ENCODE measurements at regions not wholly inside any gene's neighbourhood (a gene's known extent, or its start where the extent isn't known, plus 50 kb on each side); places are given as distances from the start of the nearest gene placed in this dataset.
"Not testable (repeated sequence)": the region's sequence is repeated elsewhere in the genome, so short reads cannot be mapped to it uniquely, and the experiment has no call there.

- no peaks in the 10 kb centered on the region for H3K9me3 ChIP-seq (ENCODE audit: control insufficient read depth, low read length, poor library complexity, severe bottlenecking)
- ATAC-seq, result no peak
- no peak for DNase-seq
- no peak overlapping the region for H3K27ac Mint-ChIP-seq
- peaks cover 5% of the 10 kb centered on the region for H3K36me3 Mint-ChIP-seq (ENCODE audit: low read depth)
- H3K27me3 Mint-ChIP-seq, result peaks cover 72% of the 10 kb centered on the region
- H3K4me1 Mint-ChIP-seq, result peaks cover 4% of the 10 kb centered on the region
- H3K4me3 Mint-ChIP-seq, result no peak overlapping the region
Measured at GRCh38 chr6:167402195-167402686, 77.4 kb downstream of the TTLL2 start.

GRCh38 chr6:167403427-167403826 lies 78.5 kb downstream of the TTLL2 start:
- H3K27me3 Mint-ChIP-seq, result peaks cover 67% of the 10 kb centered on the region
- no peak overlapping the region for H3K4me3 Mint-ChIP-seq
- no peak overlapping the region for H3K27ac Mint-ChIP-seq
- no peaks in the 10 kb centered on the region for H3K9me3 ChIP-seq (ENCODE audit: control insufficient read depth, low read length, poor library complexity, severe bottlenecking)
- ATAC-seq, result no peak
- peaks cover 4% of the 10 kb centered on the region for H3K4me1 Mint-ChIP-seq
- DNase-seq, result no peak
- H3K36me3 Mint-ChIP-seq (ENCODE audit: low read depth), result peaks cover 5% of the 10 kb centered on the region

GRCh38 chr6:167404385-167405049 lies 79.6 kb downstream of the TTLL2 start:
- DNase-seq, result no peak
- H3K27ac Mint-ChIP-seq, result no peak overlapping the region
- no peaks in the 10 kb centered on the region for H3K9me3 ChIP-seq (ENCODE audit: control insufficient read depth, low read length, poor library complexity, severe bottlenecking)
- peaks cover 5% of the 10 kb centered on the region for H3K36me3 Mint-ChIP-seq (ENCODE audit: low read depth)
- H3K4me3 Mint-ChIP-seq, result no peak overlapping the region
- no peak for ATAC-seq
- peaks cover 60% of the 10 kb centered on the region for H3K27me3 Mint-ChIP-seq
- peaks cover 4% of the 10 kb centered on the region for H3K4me1 Mint-ChIP-seq

GRCh38 chr6:167405778-167406532 lies 81.1 kb downstream of the TTLL2 start:
- no peak for ATAC-seq
- H3K4me1 Mint-ChIP-seq, result peaks cover 4% of the 10 kb centered on the region
- no peaks in the 10 kb centered on the region for H3K9me3 ChIP-seq (ENCODE audit: control insufficient read depth, low read length, poor library complexity, severe bottlenecking)
- no peak overlapping the region for H3K27ac Mint-ChIP-seq
- DNase-seq, result no peak
- peaks cover 5% of the 10 kb centered on the region for H3K36me3 Mint-ChIP-seq (ENCODE audit: low read depth)
- H3K4me3 Mint-ChIP-seq, result no peak overlapping the region
- peaks cover 55% of the 10 kb centered on the region for H3K27me3 Mint-ChIP-seq

- H3K27ac Mint-ChIP-seq; DNase-seq; ATAC-seq; H3K4me1 Mint-ChIP-seq; H3K9me3 ChIP-seq (ENCODE audit: control insufficient read depth, low read length, poor library complexity, severe bottlenecking); H3K4me3 Mint-ChIP-seq; H3K36me3 Mint-ChIP-seq (ENCODE audit: low read depth): not testable (repeated sequence)
- H3K27me3 Mint-ChIP-seq, result peaks cover 50% of the 10 kb centered on the region
Measured at GRCh38 chr6:167406533-167407238, 81.8 kb downstream of the TTLL2 start.

GRCh38 chr6:167407239-167408064 lies 82.6 kb downstream of the TTLL2 start:
- H3K4me1 Mint-ChIP-seq, result peaks cover 4% of the 10 kb centered on the region
- H3K36me3 Mint-ChIP-seq (ENCODE audit: low read depth), result peaks cover 5% of the 10 kb centered on the region
- H3K27ac Mint-ChIP-seq, result no peak overlapping the region
- DNase-seq (no peak), ATAC-seq (no peak)
- H3K27me3 Mint-ChIP-seq, result peaks cover 43% of the 10 kb centered on the region
- H3K9me3 ChIP-seq (ENCODE audit: control insufficient read depth, low read length, poor library complexity, severe bottlenecking), result no peaks in the 10 kb centered on the region
- no peak overlapping the region for H3K4me3 Mint-ChIP-seq

GRCh38 chr6:167408235-167408869 lies 83.5 kb downstream of the TTLL2 start:
- no peak overlapping the region for H3K4me3 Mint-ChIP-seq
- DNase-seq, result no peak
- H3K27ac Mint-ChIP-seq, result no peak overlapping the region
- ATAC-seq, result no peak
- H3K36me3 Mint-ChIP-seq (ENCODE audit: low read depth), result peaks cover 5% of the 10 kb centered on the region
- peaks cover 46% of the 10 kb centered on the region for H3K27me3 Mint-ChIP-seq
- no peaks in the 10 kb centered on the region for H3K9me3 ChIP-seq (ENCODE audit: control insufficient read depth, low read length, poor library complexity, severe bottlenecking)
- H3K4me1 Mint-ChIP-seq, result peaks cover 4% of the 10 kb centered on the region

- no peak for ATAC-seq
- peaks cover 5% of the 10 kb centered on the region for H3K36me3 Mint-ChIP-seq (ENCODE audit: low read depth)
- peaks cover 4% of the 10 kb centered on the region for H3K4me1 Mint-ChIP-seq
- no peak overlapping the region for H3K27ac Mint-ChIP-seq
- H3K4me3 Mint-ChIP-seq, result no peak overlapping the region
- H3K9me3 ChIP-seq (ENCODE audit: control insufficient read depth, low read length, poor library complexity, severe bottlenecking), result no peaks in the 10 kb centered on the region
- DNase-seq, result no peak
- peaks cover 46% of the 10 kb centered on the region for H3K27me3 Mint-ChIP-seq
Measured at GRCh38 chr6:167409079-167409478, 84.2 kb downstream of the TTLL2 start.

- H3K27ac Mint-ChIP-seq, result no peak overlapping the region
- H3K27me3 Mint-ChIP-seq, result peaks cover 41% of the 10 kb centered on the region
- H3K4me3 Mint-ChIP-seq, result no peak overlapping the region
- DNase-seq (no peak), ATAC-seq (no peak)
- peaks cover 4% of the 10 kb centered on the region for H3K4me1 Mint-ChIP-seq
- no peaks in the 10 kb centered on the region for H3K9me3 ChIP-seq (ENCODE audit: control insufficient read depth, low read length, poor library complexity, severe bottlenecking)
- H3K36me3 Mint-ChIP-seq (ENCODE audit: low read depth), result peaks cover 5% of the 10 kb centered on the region
Measured at GRCh38 chr6:167409694-167410093, 84.8 kb downstream of the TTLL2 start.

- peaks cover 38% of the 10 kb centered on the region for H3K27me3 Mint-ChIP-seq
- no peaks in the 10 kb centered on the region for H3K9me3 ChIP-seq (ENCODE audit: control insufficient read depth, low read length, poor library complexity, severe bottlenecking)
- H3K36me3 Mint-ChIP-seq (ENCODE audit: low read depth), result peaks cover 5% of the 10 kb centered on the region
- peaks cover 4% of the 10 kb centered on the region for H3K4me1 Mint-ChIP-seq
- ATAC-seq (no peak), DNase-seq (no peak)
- H3K27ac Mint-ChIP-seq, result no peak overlapping the region
- H3K4me3 Mint-ChIP-seq, result no peak overlapping the region
Measured at GRCh38 chr6:167410462-167410861, 85.6 kb downstream of the TTLL2 start.

- Mint-ChIP-seq H3K36me3 (ENCODE audit: low read depth) (no peaks in the 10 kb centered on the region), H3K27ac (no peak overlapping the region), H3K4me1 (no peaks in the 10 kb centered on the region), H3K4me3 (no peak overlapping the region), H3K27me3 (peaks cover 46% of the 10 kb centered on the region)
- H3K9me3 ChIP-seq (ENCODE audit: control insufficient read depth, low read length, poor library complexity, severe bottlenecking), result no peaks in the 10 kb centered on the region
- DNase-seq (no peak), ATAC-seq (no peak)
Measured at GRCh38 chr6:167412506-167412905, 87.6 kb downstream of the TTLL2 start.

GRCh38 chr6:167415441-167415961 lies 90.6 kb downstream of the TTLL2 start:
- no peaks in the 10 kb centered on the region for H3K9me3 ChIP-seq (ENCODE audit: control insufficient read depth, low read length, poor library complexity, severe bottlenecking)
- Mint-ChIP-seq H3K27ac (no peak overlapping the region), H3K36me3 (ENCODE audit: low read depth) (no peaks in the 10 kb centered on the region), H3K27me3 (peaks cover 57% of the 10 kb centered on the region), H3K4me3 (no peak overlapping the region), H3K4me1 (no peaks in the 10 kb centered on the region)
- DNase-seq, result no peak
- no peak for ATAC-seq
